Fibroblast of peridontal ligament (primary cell): ENCODE measurements at regions not wholly inside any gene's neighbourhood (a gene's known extent, or its start where the extent isn't known, plus 50 kb on each side); places are given as distances from the start of the nearest gene placed in this dataset.

ENCODE experiments used
- DNase-seq: peaks from one replicate; pipeline ENCODE4 v3.0.0-alpha.2; 2010; ENCODE audit errors: extremely low read depth

GRCh38 chr11:43545610-43546009 is 134.9 kb upstream of the HSD17B12 start:
- DNase-seq: no peak

GRCh38 chr11:43546561-43547429 is 133.7 kb upstream of the HSD17B12 start:
- no peak for DNase-seq

- no peak for DNase-seq
Measured at GRCh38 chr11:43547430-43547831, 133.1 kb upstream of the HSD17B12 start.

- DNase-seq: no peak
Measured at GRCh38 chr11:43547889-43548381, 132.6 kb upstream of the HSD17B12 start.

- DNase-seq: no peak
Measured at GRCh38 chr11:43548916-43549315, 131.6 kb upstream of the HSD17B12 start.

- no peak for DNase-seq
Measured at GRCh38 chr11:43549624-43550023, 130.9 kb upstream of the HSD17B12 start.

GRCh38 chr11:43550714-43551113 is 129.8 kb upstream of the HSD17B12 start:
- DNase-seq: no peak

- no peak for DNase-seq
Measured at GRCh38 chr11:43554148-43554473, 126.4 kb upstream of the HSD17B12 start.

- no peak for DNase-seq
Measured at GRCh38 chr11:43555186-43555585, 125.4 kb upstream of the HSD17B12 start.

- no peak for DNase-seq
Measured at GRCh38 chr11:43555816-43556611, 124.5 kb upstream of the HSD17B12 start.

GRCh38 chr11:43556612-43557375 is 123.7 kb upstream of the HSD17B12 start:
- DNase-seq: no peak

- DNase-seq: peak; percentile 38
Measured at GRCh38 chr11:43557553-43558110, 122.9 kb upstream of the HSD17B12 start.

GRCh38 chr11:43558146-43558545 is 122.4 kb upstream of the HSD17B12 start:
- no peak for DNase-seq

GRCh38 chr11:43558556-43559127 is 121.9 kb upstream of the HSD17B12 start:
- no peak for DNase-seq

GRCh38 chr11:43561832-43562231 is 118.7 kb upstream of the HSD17B12 start:
- DNase-seq: no peak

- DNase-seq: peak; percentile 73
Measured at GRCh38 chr11:43567396-43567975, 113.1 kb upstream of the HSD17B12 start.

GRCh38 chr11:43573233-43573632 is 107.3 kb upstream of the HSD17B12 start:
- DNase-seq: no peak

- DNase-seq: no peak
Measured at GRCh38 chr11:43573873-43574272, 106.7 kb upstream of the HSD17B12 start.

GRCh38 chr11:43574411-43574810 is 106.1 kb upstream of the HSD17B12 start:
- no peak for DNase-seq

GRCh38 chr11:43574949-43575912 is 105.3 kb upstream of the HSD17B12 start:
- DNase-seq: peak; percentile 61
